ENCODE measurements at regions not wholly inside any gene's neighbourhood (a gene's known extent, or its start where the extent isn't known, plus 50 kb on each side); places are given as distances from the start of the nearest gene placed in this dataset.

DNA sequence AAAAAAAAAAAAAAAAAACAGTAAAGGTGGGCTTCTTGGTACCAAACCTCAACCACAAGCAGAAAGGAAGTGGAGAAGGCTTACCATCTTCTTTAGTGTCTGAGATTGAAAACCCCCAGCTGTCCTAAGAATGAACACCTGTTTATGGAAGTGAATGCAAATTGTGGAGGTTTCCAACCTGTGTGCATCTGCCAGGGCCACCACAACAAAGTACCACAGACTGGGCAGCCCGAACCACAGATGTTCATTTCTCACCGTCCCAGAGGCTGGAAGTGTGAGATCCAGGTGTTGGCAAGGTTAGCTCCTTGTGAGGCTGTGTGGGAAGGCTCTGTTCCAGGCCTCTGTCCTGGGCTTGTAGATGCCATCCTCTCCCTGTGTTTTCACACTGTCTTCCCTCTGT lies 348.7 kb downstream of the SETD4 start:
- TF ChIP-seq POLR2A (IDR thresholded peaks at IDR 0.05) = no peak
- TF ChIP-seq, protein P1, sequence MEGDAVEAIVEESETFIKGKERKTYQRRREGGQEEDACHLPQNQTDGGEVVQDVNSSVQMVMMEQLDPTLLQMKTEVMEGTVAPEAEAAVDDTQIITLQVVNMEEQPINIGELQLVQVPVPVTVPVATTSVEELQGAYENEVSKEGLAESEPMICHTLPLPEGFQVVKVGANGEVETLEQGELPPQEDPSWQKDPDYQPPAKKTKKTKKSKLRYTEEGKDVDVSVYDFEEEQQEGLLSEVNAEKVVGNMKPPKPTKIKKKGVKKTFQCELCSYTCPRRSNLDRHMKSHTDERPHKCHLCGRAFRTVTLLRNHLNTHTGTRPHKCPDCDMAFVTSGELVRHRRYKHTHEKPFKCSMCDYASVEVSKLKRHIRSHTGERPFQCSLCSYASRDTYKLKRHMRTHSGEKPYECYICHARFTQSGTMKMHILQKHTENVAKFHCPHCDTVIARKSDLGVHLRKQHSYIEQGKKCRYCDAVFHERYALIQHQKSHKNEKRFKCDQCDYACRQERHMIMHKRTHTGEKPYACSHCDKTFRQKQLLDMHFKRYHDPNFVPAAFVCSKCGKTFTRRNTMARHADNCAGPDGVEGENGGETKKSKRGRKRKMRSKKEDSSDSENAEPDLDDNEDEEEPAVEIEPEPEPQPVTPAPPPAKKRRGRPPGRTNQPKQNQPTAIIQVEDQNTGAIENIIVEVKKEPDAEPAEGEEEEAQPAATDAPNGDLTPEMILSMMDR (IDR thresholded peaks at IDR 0.05) = no peak

Measured in upper lobe of left lung (tissue), 4 donors.